ENCODE measurements at regions not wholly inside any gene's neighbourhood (a gene's known extent, or its start where the extent isn't known, plus 50 kb on each side); places are given as distances from the start of the nearest gene placed in this dataset.

GRCh38 chr1:98316286-98316905 lies 345.1 kb upstream of the SNX7 start:
- ATAC-seq (no peak), DNase-seq (no peak)
- CTCF ChIA-PET = no interaction called here
- TF ChIP-seq, protein P1, sequence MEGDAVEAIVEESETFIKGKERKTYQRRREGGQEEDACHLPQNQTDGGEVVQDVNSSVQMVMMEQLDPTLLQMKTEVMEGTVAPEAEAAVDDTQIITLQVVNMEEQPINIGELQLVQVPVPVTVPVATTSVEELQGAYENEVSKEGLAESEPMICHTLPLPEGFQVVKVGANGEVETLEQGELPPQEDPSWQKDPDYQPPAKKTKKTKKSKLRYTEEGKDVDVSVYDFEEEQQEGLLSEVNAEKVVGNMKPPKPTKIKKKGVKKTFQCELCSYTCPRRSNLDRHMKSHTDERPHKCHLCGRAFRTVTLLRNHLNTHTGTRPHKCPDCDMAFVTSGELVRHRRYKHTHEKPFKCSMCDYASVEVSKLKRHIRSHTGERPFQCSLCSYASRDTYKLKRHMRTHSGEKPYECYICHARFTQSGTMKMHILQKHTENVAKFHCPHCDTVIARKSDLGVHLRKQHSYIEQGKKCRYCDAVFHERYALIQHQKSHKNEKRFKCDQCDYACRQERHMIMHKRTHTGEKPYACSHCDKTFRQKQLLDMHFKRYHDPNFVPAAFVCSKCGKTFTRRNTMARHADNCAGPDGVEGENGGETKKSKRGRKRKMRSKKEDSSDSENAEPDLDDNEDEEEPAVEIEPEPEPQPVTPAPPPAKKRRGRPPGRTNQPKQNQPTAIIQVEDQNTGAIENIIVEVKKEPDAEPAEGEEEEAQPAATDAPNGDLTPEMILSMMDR (IDR thresholded peaks at IDR 0.05) = no peak
- H3K27me3 Mint-ChIP-seq = peaks cover 1% of the 10 kb centered on the region
- POLR2A ChIA-PET = no interaction called here
- no peak overlapping the region for H3K4me3 Mint-ChIP-seq
- H3K4me1 Mint-ChIP-seq (ENCODE audit: low read depth) = no peaks in the 10 kb centered on the region
- no peaks in the 10 kb centered on the region for H3K36me3 Mint-ChIP-seq (ENCODE audit: low read depth)
- intact Hi-C loops (cut with micrococcal nuclease) = no loop called here
- no peak overlapping the region for H3K27ac Mint-ChIP-seq
- no peaks in the 10 kb centered on the region for H3K9me3 Mint-ChIP-seq

DNA sequence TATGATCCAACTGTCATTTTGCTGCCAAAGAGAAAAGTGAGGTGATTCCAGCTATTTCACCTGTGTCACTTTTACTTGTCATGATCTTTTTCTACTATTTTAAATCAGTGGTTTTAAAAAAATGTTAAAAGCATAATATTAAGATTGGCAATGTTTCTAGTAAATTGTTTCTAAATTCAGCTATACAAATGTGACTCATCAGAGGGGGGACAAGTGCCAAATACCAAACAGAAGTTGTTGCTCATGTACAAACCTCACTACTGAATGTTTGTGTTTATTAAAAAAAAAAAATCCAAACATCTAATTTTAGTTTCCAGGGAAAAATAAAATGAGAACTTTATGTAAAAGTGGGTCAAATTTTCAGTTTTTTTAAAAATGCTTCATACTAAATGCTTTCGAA lies 346.2 kb upstream of the SNX7 start:
- no peaks in the 10 kb centered on the region for H3K36me3 Mint-ChIP-seq (ENCODE audit: low read depth)
- CTCF ChIA-PET = no interaction called here
- TF ChIP-seq, protein P1 (IDR thresholded peaks at IDR 0.05) = no peak
- H3K9me3 Mint-ChIP-seq = no peaks in the 10 kb centered on the region
- peaks cover 1% of the 10 kb centered on the region for H3K27me3 Mint-ChIP-seq
- intact Hi-C loops (cut with micrococcal nuclease) = no loop called here
- H3K4me1 Mint-ChIP-seq (ENCODE audit: low read depth) = no peaks in the 10 kb centered on the region
- POLR2A ChIA-PET = no interaction called here
- no peak overlapping the region for H3K4me3 Mint-ChIP-seq
- no peak overlapping the region for H3K27ac Mint-ChIP-seq
- no peak for DNase-seq
- ATAC-seq = no peak

GRCh38 chr1:98314601-98315000 lies 346.9 kb upstream of the SNX7 start:
- CTCF ChIA-PET = no interaction called here
- Mint-ChIP-seq H3K27me3 (peaks cover 1% of the 10 kb centered on the region), H3K9me3 (no peaks in the 10 kb centered on the region), H3K4me3 (no peak overlapping the region), H3K36me3 (ENCODE audit: low read depth) (no peaks in the 10 kb centered on the region), H3K27ac (no peak overlapping the region), H3K4me1 (ENCODE audit: low read depth) (no peaks in the 10 kb centered on the region)
- TF ChIP-seq, protein P1 (IDR thresholded peaks at IDR 0.05) = no peak
- DNase-seq = no peak
- ATAC-seq = no peak
- POLR2A ChIA-PET = no interaction called here
- intact Hi-C loops (cut with micrococcal nuclease) = no loop called here

DNA sequence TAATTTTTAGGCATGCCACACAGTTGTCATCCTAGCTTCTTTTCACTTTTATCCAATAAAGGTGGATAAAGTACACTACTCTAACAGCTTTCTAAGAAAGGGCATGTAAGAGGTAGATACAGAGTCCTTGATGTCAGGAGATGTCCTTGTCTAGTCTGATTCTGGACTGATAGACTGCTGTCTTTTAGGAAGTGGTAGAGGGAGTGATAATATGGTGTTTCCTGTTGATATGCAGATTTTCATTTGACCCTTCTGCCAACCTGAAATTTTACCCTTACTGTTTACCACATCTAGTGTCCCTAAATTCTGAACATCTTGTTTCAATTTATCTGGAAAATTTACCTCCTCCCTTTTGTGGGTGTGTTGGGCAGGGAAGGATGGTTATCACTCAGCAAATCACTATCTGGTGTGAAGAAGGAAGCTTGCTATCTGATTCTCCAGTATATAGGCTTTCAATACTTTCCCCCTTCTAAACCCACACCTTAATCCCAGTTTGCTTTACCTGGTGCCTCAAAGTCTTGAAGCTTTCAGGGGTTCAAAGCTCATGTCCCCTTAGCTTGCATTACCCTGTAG lies 354.9 kb upstream of the SNX7 start:
- CTCF ChIA-PET = no interaction called here
- H3K36me3 Mint-ChIP-seq (ENCODE audit: low read depth) = no peaks in the 10 kb centered on the region
- no peak overlapping the region for H3K27ac Mint-ChIP-seq
- no peaks in the 10 kb centered on the region for H3K4me1 Mint-ChIP-seq (ENCODE audit: low read depth)
- POLR2A ChIA-PET = no interaction called here
- DNase-seq = no peak
- H3K9me3 Mint-ChIP-seq = no peaks in the 10 kb centered on the region
- TF ChIP-seq, protein P1 (IDR thresholded peaks at IDR 0.05) = no peak
- intact Hi-C loops (cut with micrococcal nuclease) = no loop called here
- no peak for ATAC-seq
- H3K27me3 Mint-ChIP-seq = no peaks in the 10 kb centered on the region
- no peak overlapping the region for H3K4me3 Mint-ChIP-seq

GRCh38 chr1:98305362-98305761 lies 356.2 kb upstream of the SNX7 start:
- ATAC-seq (no peak), DNase-seq (no peak)
- Mint-ChIP-seq H3K4me3 (no peak overlapping the region), H3K9me3 (no peaks in the 10 kb centered on the region), H3K27me3 (no peaks in the 10 kb centered on the region), H3K4me1 (ENCODE audit: low read depth) (no peaks in the 10 kb centered on the region), H3K36me3 (ENCODE audit: low read depth) (no peaks in the 10 kb centered on the region), H3K27ac (no peak overlapping the region)
- TF ChIP-seq, protein P1 (IDR thresholded peaks at IDR 0.05) = no peak
- intact Hi-C loops (cut with micrococcal nuclease) = no loop called here
- POLR2A ChIA-PET = no interaction called here
- CTCF ChIA-PET = no interaction called here

Data from activated CD8-positive, alpha-beta T cell treated with anti-CD3 and anti-CD28 coated beads for 36 hours (primary cell).